H9 (cell line): ENCODE measurements at regions not wholly inside any gene's neighbourhood (a gene's known extent, or its start where the extent isn't known, plus 50 kb on each side); places are given as distances from the start of the nearest gene placed in this dataset.

ENCODE experiments used
- DNase-seq: peaks from one replicate; pipeline ENCODE4 v3.0.0-alpha.2; 2017
- H2AFZ ChIP-seq: one replicate; pipeline ENCODE4 v1.6.1; 2013; ENCODE audit warnings: mild to moderate bottlenecking, low read length, control low read depth, moderate library complexity
- H2AK5ac ChIP-seq: 2 replicates; pipeline ENCODE4 v1.6.1; 2013; ENCODE audit warnings: low read length, control low read depth, mixed read lengths; ENCODE audit not compliant: insufficient read length
- H2BK120ac ChIP-seq: one replicate; pipeline ENCODE4 v1.6.1; 2013; ENCODE audit warnings: low read depth, mild to moderate bottlenecking, low read length, control low read depth, inconsistent platforms; ENCODE audit not compliant: poor library complexity, severe bottlenecking
- H2BK12ac ChIP-seq: 2 replicates; pipeline ENCODE4 v1.6.1; 2013; ENCODE audit warnings: low read length, control low read depth, mixed read lengths, low read depth; ENCODE audit not compliant: insufficient read length
- H2BK15ac ChIP-seq: 2 replicates; pipeline ENCODE4 v1.6.1; 2013; ENCODE audit warnings: low read depth, low read length, control low read depth
- H2BK20ac ChIP-seq: one replicate; pipeline ENCODE4 v1.6.1; 2013; ENCODE audit warnings: low read depth, mild to moderate bottlenecking, low read length, control low read depth, inconsistent platforms; ENCODE audit not compliant: poor library complexity, severe bottlenecking
- H2BK5ac ChIP-seq: 2 replicates; pipeline ENCODE4 v1.6.1; 2013; ENCODE audit warnings: low read length, control low read depth, mixed read lengths; ENCODE audit not compliant: insufficient read length
- H3K14ac ChIP-seq: 2 replicates; pipeline ENCODE4 v1.6.1; 2013; ENCODE audit warnings: low read length, control low read depth; ENCODE audit not compliant: insufficient read depth
- H3K18ac ChIP-seq: 2 replicates; pipeline ENCODE4 v1.6.1; 2013; ENCODE audit warnings: low read depth, mild to moderate bottlenecking, mixed read lengths, low read length, control low read depth; ENCODE audit not compliant: insufficient read length
- H3K23ac ChIP-seq: 2 replicates; pipeline ENCODE4 v1.6.1; 2013; ENCODE audit warnings: low read length, control low read depth, mixed read lengths, low read depth; ENCODE audit not compliant: insufficient read length
- H3K23me2 ChIP-seq: 2 replicates; pipeline ENCODE4 v1.6.1; 2013; ENCODE audit warnings: low read depth, mild to moderate bottlenecking, mixed read lengths, low read length, control low read depth; ENCODE audit not compliant: insufficient read length, poor library complexity, severe bottlenecking
- H3K27ac ChIP-seq: 2 replicates; pipeline ENCODE4 v1.5.1; 2013; ENCODE audit warnings: low read length, control low read depth, mixed read lengths, low read depth; ENCODE audit not compliant: insufficient read length
- H3K27me3 ChIP-seq: 2 replicates; pipeline ENCODE4 v1.6.1; 2013; ENCODE audit warnings: low read length, control low read depth, inconsistent platforms; ENCODE audit not compliant: insufficient read depth
- H3K4ac ChIP-seq: 2 replicates; pipeline ENCODE4 v1.6.1; 2013; ENCODE audit warnings: low read depth, mild to moderate bottlenecking, control low read depth, inconsistent platforms, low read length, moderate library complexity
- H3K4me1 ChIP-seq: 2 replicates; pipeline ENCODE4 v1.6.1; 2013; ENCODE audit warnings: low read length, control low read depth, inconsistent platforms; ENCODE audit not compliant: insufficient read depth
- H3K4me2 ChIP-seq: 2 replicates; pipeline ENCODE4 v1.6.1; 2013; ENCODE audit warnings: low read length, control low read depth, mixed read lengths; ENCODE audit not compliant: insufficient read length, insufficient read depth
- H3K56ac ChIP-seq: 2 replicates; pipeline ENCODE4 v1.6.1; 2013; ENCODE audit warnings: low read depth, mild to moderate bottlenecking, mixed read lengths, low read length, control low read depth; ENCODE audit not compliant: insufficient read length
- H3K79me1 ChIP-seq: 2 replicates; pipeline ENCODE4 v1.6.1; 2013; ENCODE audit warnings: low read depth, mild to moderate bottlenecking, moderate library complexity, low read length, control low read depth, inconsistent platforms; ENCODE audit not compliant: insufficient read depth, poor library complexity, severe bottlenecking
- H3K79me2 ChIP-seq: 2 replicates; pipeline ENCODE4 v1.6.1; 2013; ENCODE audit warnings: low read length, control low read depth, inconsistent platforms; ENCODE audit not compliant: insufficient read depth
- H3K9ac ChIP-seq: 2 replicates; pipeline ENCODE4 v1.6.1; 2013; ENCODE audit warnings: low read length, control low read depth, mixed read lengths; ENCODE audit not compliant: insufficient read length; ENCODE audit errors: extremely low read depth
- H3K9me3 ChIP-seq: one replicate; pipeline ENCODE4 v1.6.1; 2013; ENCODE audit warnings: low read depth, low read length, inconsistent platforms; ENCODE audit not compliant: control insufficient read depth
- H3T11ph ChIP-seq: one replicate; pipeline ENCODE4 v1.6.1; 2013; ENCODE audit warnings: mild to moderate bottlenecking, low read length, control low read depth, inconsistent platforms
- H4K20me1 ChIP-seq: one replicate; pipeline ENCODE4 v1.6.1; 2013; ENCODE audit not compliant: control insufficient read depth, insufficient read length, insufficient read depth
- H4K5ac ChIP-seq: 2 replicates; pipeline ENCODE4 v1.6.1; 2013; ENCODE audit warnings: low read depth, mild to moderate bottlenecking, mixed read lengths, low read length, control low read depth; ENCODE audit not compliant: insufficient read length
- H4K8ac ChIP-seq: replicated peaks from 2 replicates; pipeline ENCODE4 v1.6.1; 2013; ENCODE audit warnings: low read length, control low read depth, mixed read lengths, low read depth; ENCODE audit not compliant: insufficient read length
- H4K91ac ChIP-seq: 2 replicates; pipeline ENCODE4 v1.6.1; 2013; ENCODE audit warnings: low read depth, mild to moderate bottlenecking, moderate library complexity, mixed read lengths, low read length, control low read depth; ENCODE audit not compliant: insufficient read length
- H3K27ac Mint-ChIP-seq, 3 experiments: 2 replicates in 2 of 3; 3 replicates in 1 of 3; pipeline ENCODE4 v1.8.0; 2020 to 2021; ENCODE audit warnings: mixed read lengths in 3 of 3, mild to moderate bottlenecking in 1 of 3, moderate library complexity in 1 of 3
- H3K27me3 Mint-ChIP-seq: 2 replicates; pipeline ENCODE4 v1.8.0; 2021; ENCODE audit warnings: low read depth, mild to moderate bottlenecking, moderate library complexity, mixed read lengths
- H3K36me3 Mint-ChIP-seq, 3 experiments: 2 replicates in 2 of 3; 3 replicates in 1 of 3; pipeline ENCODE4 v1.8.0; 2020 to 2021; ENCODE audit warnings: low read depth in 3 of 3, mixed read lengths in 3 of 3; ENCODE audit not compliant: insufficient read depth in 1 of 3
- H3K4me1 Mint-ChIP-seq, 2 experiments: 2 replicates each; pipeline ENCODE4 v1.8.0; 2020; ENCODE audit warnings: mixed read lengths in 2 of 2
- H3K4me3 Mint-ChIP-seq, 2 experiments: 2 replicates in 1 of 2; 3 replicates in 1 of 2; pipeline ENCODE4 v1.8.0; 2020 to 2021; ENCODE audit warnings: mild to moderate bottlenecking in 2 of 2, mixed read lengths in 2 of 2, moderate library complexity in 1 of 2
- H3K9me3 Mint-ChIP-seq, 2 experiments: 2 replicates in 1 of 2; 3 replicates in 1 of 2; pipeline ENCODE4 v1.8.0; 2020; ENCODE audit warnings: mild to moderate bottlenecking in 2 of 2, mixed read lengths in 2 of 2, moderate library complexity in 1 of 2
- TF ChIP-seq, protein P1 (sequence below): fragments of 200-600 bp; sonication (generic); conservative IDR thresholded peaks from 3 replicates; pipeline ENCODE4 v1.8.0; 2021; ENCODE audit warnings: antibody characterized with exemption, mild to moderate bottlenecking

GRCh38 chr2:198698230-198698629, 759.5 kb downstream of the SATB2 start:
- Histone ChIP-seq H3K23me2 (no peaks in the 10 kb centered on the region), H2AK5ac (no peak overlapping the region), H3K14ac (no peak overlapping the region), H3K4me2 (no peak overlapping the region), H2BK12ac (no peak overlapping the region), H3K23ac (no peak overlapping the region), H2AFZ (no peak overlapping the region), H3T11ph (no peak overlapping the region), H4K5ac (no peak overlapping the region), H4K91ac (no peak overlapping the region), H3K4ac (no peak overlapping the region), H3K9ac (no peak overlapping the region), H3K9me3 (no peaks in the 10 kb centered on the region), H4K8ac (no peak overlapping the region), H2BK15ac (no peak overlapping the region), H3K4me1 (no peaks in the 10 kb centered on the region), H3K27me3 (no peaks in the 10 kb centered on the region), H2BK120ac (no peak overlapping the region), H3K56ac (no peak overlapping the region), H3K79me1 (no peaks in the 10 kb centered on the region), H3K27ac (no peak overlapping the region), H3K18ac (no peak overlapping the region), H2BK5ac (no peak overlapping the region), H3K79me2 (no peaks in the 10 kb centered on the region), H4K20me1 (no peaks in the 10 kb centered on the region), H2BK20ac (no peak overlapping the region)
- no peak overlapping the region for H3K27ac Mint-ChIP-seq
- peaks cover 0 to 14% of the 10 kb centered on the region in 2 experiments; a peak in 2 of 4 replicates for H3K4me1 Mint-ChIP-seq
- H3K4me3 Mint-ChIP-seq = no peak overlapping the region
- TF ChIP-seq, protein P1, sequence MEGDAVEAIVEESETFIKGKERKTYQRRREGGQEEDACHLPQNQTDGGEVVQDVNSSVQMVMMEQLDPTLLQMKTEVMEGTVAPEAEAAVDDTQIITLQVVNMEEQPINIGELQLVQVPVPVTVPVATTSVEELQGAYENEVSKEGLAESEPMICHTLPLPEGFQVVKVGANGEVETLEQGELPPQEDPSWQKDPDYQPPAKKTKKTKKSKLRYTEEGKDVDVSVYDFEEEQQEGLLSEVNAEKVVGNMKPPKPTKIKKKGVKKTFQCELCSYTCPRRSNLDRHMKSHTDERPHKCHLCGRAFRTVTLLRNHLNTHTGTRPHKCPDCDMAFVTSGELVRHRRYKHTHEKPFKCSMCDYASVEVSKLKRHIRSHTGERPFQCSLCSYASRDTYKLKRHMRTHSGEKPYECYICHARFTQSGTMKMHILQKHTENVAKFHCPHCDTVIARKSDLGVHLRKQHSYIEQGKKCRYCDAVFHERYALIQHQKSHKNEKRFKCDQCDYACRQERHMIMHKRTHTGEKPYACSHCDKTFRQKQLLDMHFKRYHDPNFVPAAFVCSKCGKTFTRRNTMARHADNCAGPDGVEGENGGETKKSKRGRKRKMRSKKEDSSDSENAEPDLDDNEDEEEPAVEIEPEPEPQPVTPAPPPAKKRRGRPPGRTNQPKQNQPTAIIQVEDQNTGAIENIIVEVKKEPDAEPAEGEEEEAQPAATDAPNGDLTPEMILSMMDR = no peak
- no peaks in the 10 kb centered on the region for H3K27me3 Mint-ChIP-seq
- H3K9me3 Mint-ChIP-seq = no peaks in the 10 kb centered on the region
- no peaks in the 10 kb centered on the region for H3K36me3 Mint-ChIP-seq
- DNase-seq = no peak
